Neural cell (in vitro differentiated cells): ENCODE measurements at regions not wholly inside any gene's neighbourhood (a gene's known extent, or its start where the extent isn't known, plus 50 kb on each side); places are given as distances from the start of the nearest gene placed in this dataset.

Experiments used
- H2AFZ ChIP-seq: fragments of 200-600, 300-800 bp; sonication (generic), shearing (Covaris generic); 2 replicates; pipeline ENCODE4 v1.6.0; 2014; ENCODE audit warnings: low read depth, mild to moderate bottlenecking, antibody characterized with exemption, low read length, moderate library complexity
- H3F3A ChIP-seq: fragments of 200-600 bp; shearing (Covaris generic); 2 replicates; pipeline ENCODE4 v1.6.1; 2016; ENCODE audit warnings: mild to moderate bottlenecking, moderate library complexity, mixed read lengths, antibody characterized with exemption, low read length; ENCODE audit not compliant: insufficient read depth, poor library complexity, severe bottlenecking
- H3K27ac ChIP-seq: fragments of 200-600, 300-800 bp; sonication (generic), shearing (Covaris generic); 2 replicates; pipeline ENCODE4 v1.5.1; 2014; ENCODE audit warnings: mild to moderate bottlenecking, low read length, moderate library complexity
- H3K27me3 ChIP-seq: fragments of 300-800, 200-600 bp; sonication (generic), shearing (Covaris generic); 2 replicates; pipeline ENCODE4 v1.6.0; 2014; ENCODE audit warnings: mild to moderate bottlenecking, low read depth, low read length, moderate library complexity; ENCODE audit not compliant: insufficient read depth
- H3K36me3 ChIP-seq: fragments of 300-800, 200-600 bp; sonication (generic), shearing (Covaris generic); 2 replicates; pipeline ENCODE4 v1.5.1; 2014; ENCODE audit warnings: mild to moderate bottlenecking, antibody characterized with exemption, low read length, moderate library complexity; ENCODE audit not compliant: insufficient read depth
- H3K4me2 ChIP-seq: fragments of 300-800, 200-600 bp; sonication (generic), shearing (Covaris generic); 2 replicates; pipeline ENCODE4 v1.6.0; 2014; ENCODE audit warnings: mild to moderate bottlenecking, low read length
- H3K4me3 ChIP-seq: fragments of 300-800, 200-600 bp; sonication (generic), shearing (Covaris generic); 2 replicates; pipeline ENCODE4 v1.5.1; 2014; ENCODE audit warnings: mild to moderate bottlenecking, low read length, moderate library complexity
- H3K79me2 ChIP-seq: fragments of 200-600 bp; shearing (Covaris generic); replicated peaks from 2 replicates; pipeline ENCODE4 v1.6.0; 2014; ENCODE audit warnings: mild to moderate bottlenecking, low read length, moderate library complexity; ENCODE audit not compliant: insufficient read depth
- H3K9ac ChIP-seq: fragments of 300-800, 200-600 bp; sonication (generic), shearing (Covaris generic); 2 replicates; pipeline ENCODE4 v1.6.1; 2016; ENCODE audit warnings: mild to moderate bottlenecking, low read length, mixed read lengths
- H3K9me2 ChIP-seq: fragments of 200-600 bp; shearing (Covaris generic); 2 replicates; pipeline ENCODE4 v1.6.1; 2016; ENCODE audit warnings: mild to moderate bottlenecking, low read length, mixed read lengths; ENCODE audit not compliant: insufficient read depth
- H3K9me3 ChIP-seq: fragments of 200-600, 300-800 bp; sonication (generic), shearing (Covaris generic); 2 replicates; pipeline ENCODE4 v1.6.1; 2016; ENCODE audit warnings: mild to moderate bottlenecking, mixed run types, low read length, moderate library complexity, mixed read lengths
- H4K20me1 ChIP-seq: fragments of 200-600 bp; shearing (Covaris generic); 2 replicates; pipeline ENCODE4 v1.6.1; 2016; ENCODE audit warnings: mild to moderate bottlenecking, mixed run types; ENCODE audit not compliant: insufficient read depth
- EP300 ChIP-seq: fragments of 450-650 bp; conservative IDR thresholded peaks from 2 replicates; pipeline ENCODE4 v1.6.1; 2014; ENCODE audit warnings: antibody characterized with exemption, mild to moderate bottlenecking, moderate library complexity; ENCODE audit not compliant: poor library complexity, severe bottlenecking
- EZH2 ChIP-seq: fragments of 200-600, 300-800 bp; shearing (Covaris generic), sonication (generic); IDR thresholded peaks from 2 replicates; pipeline ENCODE4 v1.6.1; 2014; ENCODE audit warnings: antibody characterized with exemption, low read length, borderline replicate concordance, mild to moderate bottlenecking; ENCODE audit not compliant: insufficient read depth, poor library complexity, severe bottlenecking
- MXI1 ChIP-seq: fragments of 450-650 bp; conservative IDR thresholded peaks from 2 replicates; pipeline ENCODE4 v1.6.1; 2014; ENCODE audit warnings: antibody characterized with exemption, mild to moderate bottlenecking; ENCODE audit not compliant: poor library complexity, severe bottlenecking
- POLR2AphosphoS5 ChIP-seq: IDR thresholded peaks from 2 replicates; pipeline ENCODE4 v1.6.1; 2012
- RAD21 ChIP-seq: fragments of 450-650 bp; conservative IDR thresholded peaks from 2 replicates; pipeline ENCODE4 v1.6.1; 2014; ENCODE audit warnings: antibody characterized with exemption, mild to moderate bottlenecking, moderate library complexity
- REST ChIP-seq: IDR thresholded peaks from 2 replicates; pipeline ENCODE4 v1.6.1; 2012; ENCODE audit warnings: borderline replicate concordance
- SMC3 ChIP-seq: fragments of 450-650 bp; conservative IDR thresholded peaks from 2 replicates; pipeline ENCODE4 v1.6.1; 2014; ENCODE audit warnings: antibody characterized with exemption, mild to moderate bottlenecking, moderate library complexity; ENCODE audit not compliant: poor library complexity
- TAF1 ChIP-seq: IDR thresholded peaks from 2 replicates; pipeline ENCODE4 v1.6.1; 2012; ENCODE audit warnings: low read depth
- TF ChIP-seq, protein P1 (sequence below): fragments of 450-650 bp; IDR thresholded peaks from 2 replicates; pipeline ENCODE4 v1.5.1; 2014; ENCODE audit warnings: antibody characterized with exemption, mild to moderate bottlenecking, moderate library complexity; ENCODE audit not compliant: poor library complexity, severe bottlenecking

GRCh38 chr15:81747482-81747881 is 298.3 kb downstream of the MEX3B start:
- TF ChIP-seq EP300 (no peak), SMC3 (no peak), RAD21 (no peak), POLR2AphosphoS5 (no peak)
- Histone ChIP-seq H2AFZ (no peak overlapping the region), H3F3A (no peaks in the 10 kb centered on the region), H3K9me3 (no peaks in the 10 kb centered on the region), H3K27ac (no peak overlapping the region), H3K27me3 (no peaks in the 10 kb centered on the region), H3K36me3 (no peaks in the 10 kb centered on the region), H3K4me3 (no peak overlapping the region), H3K4me2 (no peak overlapping the region), H3K79me2 (no peaks in the 10 kb centered on the region), H3K9ac (no peak overlapping the region), H3K9me2 (no peaks in the 10 kb centered on the region), H4K20me1 (no peaks in the 10 kb centered on the region)

GRCh38 chr15:81747026-81747425 is 298.8 kb downstream of the MEX3B start:
- H3K4me3 ChIP-seq = no peak overlapping the region
- no peaks in the 10 kb centered on the region for H4K20me1 ChIP-seq
- H3K9ac ChIP-seq = no peak overlapping the region
- no peak for TF ChIP-seq SMC3
- no peak for TF ChIP-seq EP300
- no peak for TF ChIP-seq REST
- TF ChIP-seq EZH2 = no peak
- TF ChIP-seq TAF1 = no peak
- TF ChIP-seq POLR2AphosphoS5 = no peak
- TF ChIP-seq, protein P1, sequence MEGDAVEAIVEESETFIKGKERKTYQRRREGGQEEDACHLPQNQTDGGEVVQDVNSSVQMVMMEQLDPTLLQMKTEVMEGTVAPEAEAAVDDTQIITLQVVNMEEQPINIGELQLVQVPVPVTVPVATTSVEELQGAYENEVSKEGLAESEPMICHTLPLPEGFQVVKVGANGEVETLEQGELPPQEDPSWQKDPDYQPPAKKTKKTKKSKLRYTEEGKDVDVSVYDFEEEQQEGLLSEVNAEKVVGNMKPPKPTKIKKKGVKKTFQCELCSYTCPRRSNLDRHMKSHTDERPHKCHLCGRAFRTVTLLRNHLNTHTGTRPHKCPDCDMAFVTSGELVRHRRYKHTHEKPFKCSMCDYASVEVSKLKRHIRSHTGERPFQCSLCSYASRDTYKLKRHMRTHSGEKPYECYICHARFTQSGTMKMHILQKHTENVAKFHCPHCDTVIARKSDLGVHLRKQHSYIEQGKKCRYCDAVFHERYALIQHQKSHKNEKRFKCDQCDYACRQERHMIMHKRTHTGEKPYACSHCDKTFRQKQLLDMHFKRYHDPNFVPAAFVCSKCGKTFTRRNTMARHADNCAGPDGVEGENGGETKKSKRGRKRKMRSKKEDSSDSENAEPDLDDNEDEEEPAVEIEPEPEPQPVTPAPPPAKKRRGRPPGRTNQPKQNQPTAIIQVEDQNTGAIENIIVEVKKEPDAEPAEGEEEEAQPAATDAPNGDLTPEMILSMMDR = no peak
- no peak for TF ChIP-seq MXI1
- TF ChIP-seq RAD21 = no peak
- H3K27me3 ChIP-seq = no peaks in the 10 kb centered on the region
- H3K9me3 ChIP-seq = no peaks in the 10 kb centered on the region
- no peaks in the 10 kb centered on the region for H3F3A ChIP-seq
- no peak overlapping the region for H3K4me2 ChIP-seq
- H3K36me3 ChIP-seq = no peaks in the 10 kb centered on the region
- H3K79me2 ChIP-seq = no peaks in the 10 kb centered on the region
- H3K27ac ChIP-seq = no peak overlapping the region
- no peak overlapping the region for H2AFZ ChIP-seq
- no peaks in the 10 kb centered on the region for H3K9me2 ChIP-seq

GRCh38 chr15:81744364-81744763 is 301.5 kb downstream of the MEX3B start:
- TF ChIP-seq EP300 (no peak), SMC3 (no peak), TAF1 (no peak), POLR2AphosphoS5 (no peak), RAD21 (no peak), EZH2 (no peak), MXI1 (no peak), REST (no peak)
- TF ChIP-seq, protein P1 = no peak
- H3F3A ChIP-seq = no peaks in the 10 kb centered on the region

More at GRCh38 chr15:81744364-81744763, 301.5 kb downstream of the MEX3B start:
- no peaks in the 10 kb centered on the region for H3K27me3 ChIP-seq
- no peaks in the 10 kb centered on the region for H3K9me2 ChIP-seq
- H3K9me3 ChIP-seq = no peaks in the 10 kb centered on the region
- no peak overlapping the region for H3K27ac ChIP-seq
- no peak overlapping the region for H3K9ac ChIP-seq
- no peaks in the 10 kb centered on the region for H3K79me2 ChIP-seq
- H3K4me3 ChIP-seq = no peak overlapping the region
- no peaks in the 10 kb centered on the region for H3K36me3 ChIP-seq
- no peak overlapping the region for H3K4me2 ChIP-seq
- no peak overlapping the region for H2AFZ ChIP-seq
- no peaks in the 10 kb centered on the region for H4K20me1 ChIP-seq
